H9 (cell line): ENCODE measurements at regions not wholly inside any gene's neighbourhood (a gene's known extent, or its start where the extent isn't known, plus 50 kb on each side); places are given as distances from the start of the nearest gene placed in this dataset.

ENCODE experiments used
- DNase-seq: peaks from one replicate; pipeline ENCODE4 v3.0.0-alpha.2; 2017
- H2AFZ ChIP-seq: one replicate; pipeline ENCODE4 v1.6.1; 2013; ENCODE audit warnings: mild to moderate bottlenecking, low read length, control low read depth, moderate library complexity
- H2AK5ac ChIP-seq: 2 replicates; pipeline ENCODE4 v1.6.1; 2013; ENCODE audit warnings: low read length, control low read depth, mixed read lengths; ENCODE audit not compliant: insufficient read length
- H2BK120ac ChIP-seq: one replicate; pipeline ENCODE4 v1.6.1; 2013; ENCODE audit warnings: low read depth, mild to moderate bottlenecking, low read length, control low read depth, inconsistent platforms; ENCODE audit not compliant: poor library complexity, severe bottlenecking
- H2BK12ac ChIP-seq: 2 replicates; pipeline ENCODE4 v1.6.1; 2013; ENCODE audit warnings: low read length, control low read depth, mixed read lengths, low read depth; ENCODE audit not compliant: insufficient read length
- H2BK15ac ChIP-seq: 2 replicates; pipeline ENCODE4 v1.6.1; 2013; ENCODE audit warnings: low read depth, low read length, control low read depth
- H2BK20ac ChIP-seq: one replicate; pipeline ENCODE4 v1.6.1; 2013; ENCODE audit warnings: low read depth, mild to moderate bottlenecking, low read length, control low read depth, inconsistent platforms; ENCODE audit not compliant: poor library complexity, severe bottlenecking
- H2BK5ac ChIP-seq: 2 replicates; pipeline ENCODE4 v1.6.1; 2013; ENCODE audit warnings: low read length, control low read depth, mixed read lengths; ENCODE audit not compliant: insufficient read length
- H3K14ac ChIP-seq: 2 replicates; pipeline ENCODE4 v1.6.1; 2013; ENCODE audit warnings: low read length, control low read depth; ENCODE audit not compliant: insufficient read depth
- H3K18ac ChIP-seq: 2 replicates; pipeline ENCODE4 v1.6.1; 2013; ENCODE audit warnings: low read depth, mild to moderate bottlenecking, mixed read lengths, low read length, control low read depth; ENCODE audit not compliant: insufficient read length
- H3K23ac ChIP-seq: 2 replicates; pipeline ENCODE4 v1.6.1; 2013; ENCODE audit warnings: low read length, control low read depth, mixed read lengths, low read depth; ENCODE audit not compliant: insufficient read length
- H3K23me2 ChIP-seq: 2 replicates; pipeline ENCODE4 v1.6.1; 2013; ENCODE audit warnings: low read depth, mild to moderate bottlenecking, mixed read lengths, low read length, control low read depth; ENCODE audit not compliant: insufficient read length, poor library complexity, severe bottlenecking
- H3K27ac ChIP-seq: 2 replicates; pipeline ENCODE4 v1.5.1; 2013; ENCODE audit warnings: low read length, control low read depth, mixed read lengths, low read depth; ENCODE audit not compliant: insufficient read length
- H3K27me3 ChIP-seq: 2 replicates; pipeline ENCODE4 v1.6.1; 2013; ENCODE audit warnings: low read length, control low read depth, inconsistent platforms; ENCODE audit not compliant: insufficient read depth
- H3K4ac ChIP-seq: 2 replicates; pipeline ENCODE4 v1.6.1; 2013; ENCODE audit warnings: low read depth, mild to moderate bottlenecking, control low read depth, inconsistent platforms, low read length, moderate library complexity
- H3K4me1 ChIP-seq: 2 replicates; pipeline ENCODE4 v1.6.1; 2013; ENCODE audit warnings: low read length, control low read depth, inconsistent platforms; ENCODE audit not compliant: insufficient read depth
- H3K4me2 ChIP-seq: 2 replicates; pipeline ENCODE4 v1.6.1; 2013; ENCODE audit warnings: low read length, control low read depth, mixed read lengths; ENCODE audit not compliant: insufficient read length, insufficient read depth
- H3K56ac ChIP-seq: 2 replicates; pipeline ENCODE4 v1.6.1; 2013; ENCODE audit warnings: low read depth, mild to moderate bottlenecking, mixed read lengths, low read length, control low read depth; ENCODE audit not compliant: insufficient read length
- H3K79me1 ChIP-seq: 2 replicates; pipeline ENCODE4 v1.6.1; 2013; ENCODE audit warnings: low read depth, mild to moderate bottlenecking, moderate library complexity, low read length, control low read depth, inconsistent platforms; ENCODE audit not compliant: insufficient read depth, poor library complexity, severe bottlenecking
- H3K79me2 ChIP-seq: 2 replicates; pipeline ENCODE4 v1.6.1; 2013; ENCODE audit warnings: low read length, control low read depth, inconsistent platforms; ENCODE audit not compliant: insufficient read depth
- H3K9ac ChIP-seq: 2 replicates; pipeline ENCODE4 v1.6.1; 2013; ENCODE audit warnings: low read length, control low read depth, mixed read lengths; ENCODE audit not compliant: insufficient read length; ENCODE audit errors: extremely low read depth
- H3K9me3 ChIP-seq: one replicate; pipeline ENCODE4 v1.6.1; 2013; ENCODE audit warnings: low read depth, low read length, inconsistent platforms; ENCODE audit not compliant: control insufficient read depth
- H3T11ph ChIP-seq: one replicate; pipeline ENCODE4 v1.6.1; 2013; ENCODE audit warnings: mild to moderate bottlenecking, low read length, control low read depth, inconsistent platforms
- H4K20me1 ChIP-seq: one replicate; pipeline ENCODE4 v1.6.1; 2013; ENCODE audit not compliant: control insufficient read depth, insufficient read length, insufficient read depth
- H4K5ac ChIP-seq: 2 replicates; pipeline ENCODE4 v1.6.1; 2013; ENCODE audit warnings: low read depth, mild to moderate bottlenecking, mixed read lengths, low read length, control low read depth; ENCODE audit not compliant: insufficient read length
- H4K8ac ChIP-seq: replicated peaks from 2 replicates; pipeline ENCODE4 v1.6.1; 2013; ENCODE audit warnings: low read length, control low read depth, mixed read lengths, low read depth; ENCODE audit not compliant: insufficient read length
- H4K91ac ChIP-seq: 2 replicates; pipeline ENCODE4 v1.6.1; 2013; ENCODE audit warnings: low read depth, mild to moderate bottlenecking, moderate library complexity, mixed read lengths, low read length, control low read depth; ENCODE audit not compliant: insufficient read length
- H3K27ac Mint-ChIP-seq, 3 experiments: 2 replicates in 2 of 3; 3 replicates in 1 of 3; pipeline ENCODE4 v1.8.0; 2020 to 2021; ENCODE audit warnings: mixed read lengths in 3 of 3, mild to moderate bottlenecking in 1 of 3, moderate library complexity in 1 of 3
- H3K27me3 Mint-ChIP-seq: 2 replicates; pipeline ENCODE4 v1.8.0; 2021; ENCODE audit warnings: low read depth, mild to moderate bottlenecking, moderate library complexity, mixed read lengths
- H3K36me3 Mint-ChIP-seq, 3 experiments: 2 replicates in 2 of 3; 3 replicates in 1 of 3; pipeline ENCODE4 v1.8.0; 2020 to 2021; ENCODE audit warnings: low read depth in 3 of 3, mixed read lengths in 3 of 3; ENCODE audit not compliant: insufficient read depth in 1 of 3
- H3K4me1 Mint-ChIP-seq, 2 experiments: 2 replicates each; pipeline ENCODE4 v1.8.0; 2020; ENCODE audit warnings: mixed read lengths in 2 of 2
- H3K4me3 Mint-ChIP-seq, 2 experiments: 2 replicates in 1 of 2; 3 replicates in 1 of 2; pipeline ENCODE4 v1.8.0; 2020 to 2021; ENCODE audit warnings: mild to moderate bottlenecking in 2 of 2, mixed read lengths in 2 of 2, moderate library complexity in 1 of 2
- H3K9me3 Mint-ChIP-seq, 2 experiments: 2 replicates in 1 of 2; 3 replicates in 1 of 2; pipeline ENCODE4 v1.8.0; 2020; ENCODE audit warnings: mild to moderate bottlenecking in 2 of 2, mixed read lengths in 2 of 2, moderate library complexity in 1 of 2
- CTCF ChIP-seq: fragments of 200-600 bp; sonication (generic); conservative IDR thresholded peaks from 3 replicates; pipeline ENCODE4 v1.8.0; 2021; ENCODE audit warnings: antibody characterized with exemption, mild to moderate bottlenecking
- WGBS: extraction: QIAGEN DNeasy Blood & Tissue Kit; methylation state at CpG from one replicate; pipeline ENCODE4 v1.1.7; 2013; ENCODE audit warnings: missing lambda C conversion rate, low lambda C conversion rate, mixed read lengths; ENCODE audit not compliant: insufficient read length; ENCODE audit errors: extremely low coverage; 5-methylcytosine and 5-hydroxymethylcytosine counted together

- H3K9me3 ChIP-seq = no peaks in the 10 kb centered on the region
- H3K4me1 Mint-ChIP-seq = peaks cover 0 to 9% of the 10 kb centered on the region in 2 experiments; a peak in 2 of 4 replicates
Measured at GRCh38 chr16:86231996-86232350, 278.4 kb upstream of the FOXF1 start.

More at GRCh38 chr16:86231996-86232350, 278.4 kb upstream of the FOXF1 start:
- Histone ChIP-seq H4K8ac (no peak overlapping the region), H3K79me1 (no peaks in the 10 kb centered on the region), H3K79me2 (no peaks in the 10 kb centered on the region), H3K14ac (no peak overlapping the region; the same call in 1 of the 2 replicates), H2BK15ac (0 out of 2 replicates have a peak overlapping the region, but pooled peaks have one; percentile 24), H2AK5ac (no peak overlapping the region), H3K4me2 (no peak overlapping the region), H4K20me1 (no peaks in the 10 kb centered on the region), H3K18ac (no peak overlapping the region), H3K56ac (no peak overlapping the region), H4K5ac (no peak overlapping the region), H3K9ac (no peak overlapping the region), H2BK12ac (no peak overlapping the region), H2BK20ac (no peak overlapping the region), H2BK5ac (no peak overlapping the region), H3K23ac (no peak overlapping the region), H3K23me2 (no peaks in the 10 kb centered on the region), H3K27ac (no peak overlapping the region), H3T11ph (no peak overlapping the region), H3K4ac (no peak overlapping the region), H4K91ac (no peak overlapping the region), H3K4me1 (no peaks in the 10 kb centered on the region), H3K27me3 (no peaks in the 10 kb centered on the region), H2BK120ac (no peak overlapping the region), H2AFZ (no peak overlapping the region)
- Mint-ChIP-seq H3K9me3 (peaks cover 6 to 8% of the 10 kb centered on the region in 2 experiments), H3K4me3 (no peak overlapping the region; a peak in 1 of 5 replicates), H3K27me3 (peaks cover 26% of the 10 kb centered on the region), H3K36me3 (peaks cover 4 to 6% (median 4%) of the 10 kb centered on the region in 3 experiments; a peak in 6 of 7 replicates), H3K27ac (no peak overlapping the region)
- no CpG with 5 or more reads among the region's 9 CpGs for WGBS
- TF ChIP-seq CTCF = no peak
- no peak for DNase-seq
